Stimulated activated CD8-positive, alpha-beta memory T cell treated with anti-CD3 and anti-CD28 coated beads, Interleukin-12 subunit alpha, Interleukin-12 subunit beta, amount 100 ng/mL, for 24 hours (primary cell): ENCODE measurements at regions not wholly inside any gene's neighbourhood (a gene's known extent, or its start where the extent isn't known, plus 50 kb on each side); places are given as distances from the start of the nearest gene placed in this dataset.

Experiments used
- DNase-seq: peaks from one replicate; pipeline ENCODE4 v3.0.0-alpha.2; 2020; ENCODE audit errors: extremely low read depth

DNA sequence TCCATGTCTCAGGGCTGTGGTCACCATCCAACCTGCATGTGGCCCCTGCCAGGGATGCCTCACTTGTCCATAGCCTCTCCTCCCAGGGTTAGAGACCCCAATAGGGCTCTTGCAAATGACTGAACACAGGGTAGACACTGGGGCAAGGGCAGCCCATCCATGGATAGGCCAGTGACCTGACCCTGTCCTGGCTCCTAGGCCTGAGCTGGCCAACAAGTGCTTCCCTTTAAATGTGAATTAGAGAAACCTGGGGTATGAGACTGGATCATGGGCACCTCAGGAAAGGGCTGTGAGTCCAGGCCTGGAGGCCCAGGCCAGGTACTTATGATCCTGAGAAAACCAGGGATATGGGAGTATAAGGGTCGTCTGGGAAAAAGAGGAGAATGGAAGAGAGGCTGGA, 64.5 kb downstream of the COPS8 start:
- DNase-seq = no peak

DNA sequence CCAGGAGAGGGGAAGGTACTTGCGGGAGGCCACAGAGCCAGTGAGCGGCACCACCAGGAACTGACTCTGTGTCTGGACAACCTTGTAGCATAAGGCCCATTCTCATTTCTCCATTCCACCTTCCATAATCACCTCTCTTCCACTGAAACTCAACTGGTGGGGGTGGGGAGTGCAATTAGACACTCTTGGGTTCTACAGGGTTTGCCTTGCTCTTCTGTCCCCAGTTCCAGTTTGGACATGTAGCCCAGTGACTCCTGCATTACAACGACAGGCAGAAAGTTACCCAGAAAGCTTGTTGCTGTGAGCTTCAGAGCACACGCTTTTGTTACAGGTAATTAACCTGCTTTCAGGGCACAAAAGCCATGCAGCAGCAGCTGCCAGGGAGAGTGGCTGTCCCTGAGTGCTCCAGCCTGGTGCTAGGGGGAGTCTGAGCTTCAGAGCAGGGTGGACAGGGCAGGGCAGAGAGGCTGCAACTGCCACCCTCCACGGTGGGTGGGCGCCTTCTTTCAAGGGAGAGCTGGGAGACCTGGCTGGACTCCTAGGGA, 65.2 kb downstream of the COPS8 start:
- DNase-seq = no peak

DNA sequence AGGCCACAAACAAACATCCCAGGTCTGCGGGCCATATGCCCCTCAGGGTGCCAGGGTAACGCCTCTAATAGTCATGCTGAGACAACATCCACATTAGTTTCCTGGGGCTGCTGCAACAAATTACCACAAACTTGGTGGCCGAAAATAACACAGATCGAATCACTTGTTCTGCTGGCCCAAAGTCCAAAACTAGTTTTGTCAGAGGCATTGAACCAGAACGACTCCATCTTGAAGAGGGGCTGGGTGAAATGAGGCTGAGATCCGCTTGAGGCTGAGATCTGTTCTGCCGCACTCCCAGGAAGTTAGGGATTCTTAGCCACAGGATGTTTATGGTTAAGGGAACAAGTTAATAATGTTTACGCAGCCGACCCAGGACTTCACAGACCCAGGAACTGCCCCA, 66.7 kb downstream of the COPS8 start:
- DNase-seq = no peak

DNA sequence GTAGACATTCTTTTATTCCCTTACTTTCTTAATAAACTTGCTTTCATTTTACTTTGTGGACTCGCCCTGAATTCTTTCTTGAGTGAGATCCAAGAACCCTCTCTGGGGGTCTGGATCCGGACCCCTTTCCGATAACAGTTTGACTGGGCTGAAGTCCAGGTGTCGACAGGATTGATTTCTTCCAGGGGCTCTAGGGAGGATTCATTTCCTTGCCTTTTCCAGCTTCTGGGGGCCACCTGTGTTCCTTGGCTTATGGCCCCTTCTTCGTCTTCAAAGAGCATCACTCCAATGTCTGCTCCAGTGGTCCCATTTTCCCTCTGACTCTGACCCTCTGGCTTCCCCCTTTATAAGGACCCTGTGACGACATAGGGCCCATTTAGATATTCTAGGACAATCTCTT, 67.5 kb downstream of the COPS8 start:
- DNase-seq = no peak

DNA sequence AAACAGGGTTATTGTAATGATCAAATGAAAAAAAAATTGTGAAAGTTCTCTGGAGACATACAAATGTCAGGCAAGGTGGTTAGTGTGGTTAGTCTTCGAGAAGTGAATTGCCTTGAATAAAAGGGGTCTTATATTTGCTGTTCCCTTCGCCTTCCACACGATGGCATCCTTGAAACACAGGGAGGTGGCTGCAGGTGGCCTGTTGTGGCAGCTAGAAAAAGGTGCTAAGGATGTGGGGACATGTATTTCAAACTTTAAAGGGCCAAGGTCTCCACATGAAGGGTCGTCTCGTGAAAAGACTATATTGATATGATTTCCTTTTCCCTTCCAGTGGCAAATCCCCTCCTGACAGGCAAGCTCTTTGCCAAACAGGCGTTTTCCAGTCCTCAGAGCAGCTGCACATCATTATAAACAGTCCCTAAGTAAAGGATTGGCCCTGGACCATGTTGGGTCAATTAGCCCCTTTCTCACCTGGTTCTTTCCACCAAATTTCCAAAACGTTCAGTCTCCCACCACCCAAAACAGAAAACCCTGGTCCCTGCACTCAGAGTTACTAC, 68.5 kb downstream of the COPS8 start:
- DNase-seq = no peak

DNA sequence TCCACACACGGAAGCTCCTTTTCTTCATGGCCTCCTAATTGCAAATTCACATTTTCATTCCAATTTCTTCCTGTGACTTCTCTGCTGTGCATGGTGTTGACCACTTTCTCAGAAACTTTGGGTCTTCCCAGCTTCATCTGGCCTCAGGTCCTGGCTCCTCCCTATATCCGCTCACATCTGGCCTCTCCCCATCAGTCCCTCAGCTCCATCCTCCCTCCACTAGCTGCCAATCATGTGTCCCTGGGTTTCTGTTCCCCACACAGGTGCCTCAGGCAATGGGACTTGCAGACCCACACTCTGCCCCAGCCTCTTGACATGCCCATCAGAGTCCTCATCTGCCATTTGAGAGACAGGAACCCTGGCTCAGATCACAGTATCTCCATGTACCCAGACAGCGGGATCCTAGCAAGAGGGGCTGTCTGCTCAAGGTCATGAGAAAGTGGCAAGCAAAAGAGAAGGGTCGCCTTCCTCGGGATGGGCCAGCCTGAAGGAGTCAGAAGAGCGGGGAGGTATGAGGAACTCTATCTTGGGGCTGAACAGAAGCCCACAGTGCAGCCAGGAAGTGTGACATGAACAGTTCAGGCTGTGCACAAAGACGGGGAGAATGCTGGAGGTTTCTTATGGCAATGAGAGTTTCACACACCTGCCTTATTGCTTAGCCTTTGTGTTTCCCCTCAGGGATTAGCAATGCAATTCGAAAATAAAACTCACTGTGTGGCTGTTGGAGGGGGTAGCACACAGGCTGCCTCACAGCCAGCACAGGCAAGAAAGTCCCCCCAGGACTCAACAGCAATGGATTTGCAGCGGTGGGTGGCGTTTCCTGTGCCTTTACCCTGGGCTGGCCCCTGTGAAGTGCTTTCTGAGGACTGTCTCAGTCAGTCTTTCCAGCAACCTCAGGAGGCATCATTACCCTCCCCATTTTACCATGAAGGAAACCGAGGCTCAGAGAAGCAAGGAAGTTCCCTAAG, 69.5 kb downstream of the COPS8 start:
- DNase-seq = peak; percentile 35

DNA sequence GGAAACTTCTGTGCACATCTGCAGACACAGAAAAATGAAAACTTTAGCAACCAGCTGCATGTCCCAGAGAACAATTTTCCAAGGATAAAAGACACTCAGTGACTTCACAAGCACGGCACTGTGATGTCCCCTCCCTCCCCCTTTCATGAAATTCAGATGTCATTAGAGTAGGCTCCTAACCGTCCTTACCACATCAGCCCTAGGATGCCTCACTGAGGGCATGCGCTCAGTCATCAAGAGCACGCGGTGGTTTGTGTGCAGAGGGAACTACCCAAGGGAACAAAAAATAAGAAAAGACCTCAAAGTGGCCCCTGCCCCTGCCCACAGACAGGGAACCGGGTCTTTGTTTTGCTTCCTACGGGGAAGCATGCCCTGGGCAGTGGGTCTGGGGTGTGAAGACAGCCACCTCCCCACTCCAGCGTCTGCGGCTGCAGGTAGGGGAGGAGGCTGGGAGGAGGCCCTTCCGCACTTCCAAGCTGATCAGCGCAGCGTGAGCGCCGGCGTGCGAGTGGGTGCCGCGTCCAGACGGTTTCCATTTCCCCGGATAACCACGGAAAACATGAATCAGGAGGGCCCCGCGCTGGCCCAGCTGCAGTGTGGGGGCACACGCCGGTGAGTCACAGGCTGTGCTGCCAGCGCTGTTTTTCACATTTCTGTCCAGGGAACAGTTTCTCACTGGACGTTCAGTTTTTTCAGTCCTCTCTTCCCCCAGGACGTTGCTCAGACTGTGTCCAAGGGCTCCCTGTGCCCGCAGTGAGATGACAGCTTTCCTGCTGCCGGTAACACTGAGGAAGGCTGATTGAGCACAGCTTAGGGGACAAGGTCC, 70.6 kb downstream of the COPS8 start:
- DNase-seq = peak; percentile 32

DNA sequence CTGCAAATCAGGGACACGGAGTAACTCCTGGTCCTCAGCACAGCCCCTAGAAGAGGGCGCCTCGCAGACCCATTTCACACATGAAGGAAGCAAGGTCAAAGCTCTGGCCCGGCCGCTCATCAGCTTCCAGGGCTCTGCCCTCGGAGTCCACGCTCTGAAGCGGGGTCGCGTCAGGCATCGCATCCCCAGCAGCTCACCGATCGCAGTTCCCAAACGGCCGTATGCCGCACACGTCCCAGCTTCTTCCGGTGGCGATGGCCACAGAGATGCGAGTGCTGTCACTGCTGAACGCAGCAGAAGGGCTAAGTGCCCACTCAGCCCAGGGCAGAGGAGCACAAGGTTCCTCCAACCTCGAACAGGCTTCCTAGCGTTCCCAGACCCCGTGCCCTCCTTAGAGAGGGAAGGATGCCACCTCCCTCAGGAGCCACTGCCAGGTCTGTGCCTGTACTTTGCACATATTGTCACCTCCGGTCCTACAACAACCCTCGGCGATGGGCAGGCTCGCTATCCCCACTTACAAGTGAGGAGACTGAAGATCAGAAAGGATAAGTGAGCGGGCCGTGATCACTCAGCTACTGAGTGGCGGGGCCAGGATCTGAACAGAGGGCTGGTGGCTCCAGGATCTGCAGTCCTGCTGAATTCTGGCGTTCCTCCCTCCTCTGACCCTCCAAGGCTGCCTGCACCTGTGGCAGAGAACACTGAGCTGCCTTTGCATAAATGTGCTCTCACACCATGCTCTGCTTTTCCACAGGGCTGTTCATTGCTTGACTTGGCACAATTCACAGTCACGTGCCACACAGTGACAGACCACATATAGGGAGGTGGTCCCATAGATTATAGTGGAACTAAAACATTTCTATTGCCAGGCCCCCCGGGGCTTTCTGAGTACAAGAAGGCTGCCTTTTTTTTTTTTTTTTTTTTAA, 71.4 kb downstream of the COPS8 start:
- no peak for DNase-seq

DNA sequence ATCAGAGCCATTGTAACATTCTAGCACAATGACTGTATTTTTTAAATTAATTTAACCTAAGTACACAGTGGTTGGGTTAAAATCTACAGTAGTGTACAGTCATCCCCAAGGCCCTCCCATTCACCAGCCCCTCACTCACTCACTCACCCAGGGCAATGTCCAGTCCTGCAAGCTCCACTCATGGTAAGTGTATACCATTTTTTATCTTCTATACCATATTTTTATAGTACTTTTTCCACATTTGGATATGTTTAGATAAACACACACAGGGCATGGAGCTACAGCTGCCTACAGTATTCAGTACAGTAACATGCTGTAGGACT, 72.1 kb downstream of the COPS8 start:
- no peak for DNase-seq

DNA sequence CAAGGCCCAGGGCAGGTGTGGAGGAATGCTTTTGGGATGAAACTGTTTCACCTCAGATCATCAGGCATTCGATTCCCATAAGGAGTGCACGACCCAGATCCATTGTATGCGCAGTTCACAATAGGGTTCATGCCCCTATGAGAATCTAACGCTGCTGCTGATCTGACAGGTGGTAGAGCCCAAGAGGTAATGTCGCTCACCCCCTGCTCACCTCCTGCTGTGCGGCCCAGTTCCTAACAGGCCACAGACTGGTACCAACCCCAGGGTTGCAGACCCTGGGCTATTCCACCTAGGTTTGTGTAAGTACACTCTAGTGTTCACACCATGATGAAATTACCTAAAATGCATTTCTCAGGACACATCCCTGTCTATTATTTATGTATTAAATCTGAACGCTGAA, 72.5 kb downstream of the COPS8 start:
- no peak for DNase-seq

DNA sequence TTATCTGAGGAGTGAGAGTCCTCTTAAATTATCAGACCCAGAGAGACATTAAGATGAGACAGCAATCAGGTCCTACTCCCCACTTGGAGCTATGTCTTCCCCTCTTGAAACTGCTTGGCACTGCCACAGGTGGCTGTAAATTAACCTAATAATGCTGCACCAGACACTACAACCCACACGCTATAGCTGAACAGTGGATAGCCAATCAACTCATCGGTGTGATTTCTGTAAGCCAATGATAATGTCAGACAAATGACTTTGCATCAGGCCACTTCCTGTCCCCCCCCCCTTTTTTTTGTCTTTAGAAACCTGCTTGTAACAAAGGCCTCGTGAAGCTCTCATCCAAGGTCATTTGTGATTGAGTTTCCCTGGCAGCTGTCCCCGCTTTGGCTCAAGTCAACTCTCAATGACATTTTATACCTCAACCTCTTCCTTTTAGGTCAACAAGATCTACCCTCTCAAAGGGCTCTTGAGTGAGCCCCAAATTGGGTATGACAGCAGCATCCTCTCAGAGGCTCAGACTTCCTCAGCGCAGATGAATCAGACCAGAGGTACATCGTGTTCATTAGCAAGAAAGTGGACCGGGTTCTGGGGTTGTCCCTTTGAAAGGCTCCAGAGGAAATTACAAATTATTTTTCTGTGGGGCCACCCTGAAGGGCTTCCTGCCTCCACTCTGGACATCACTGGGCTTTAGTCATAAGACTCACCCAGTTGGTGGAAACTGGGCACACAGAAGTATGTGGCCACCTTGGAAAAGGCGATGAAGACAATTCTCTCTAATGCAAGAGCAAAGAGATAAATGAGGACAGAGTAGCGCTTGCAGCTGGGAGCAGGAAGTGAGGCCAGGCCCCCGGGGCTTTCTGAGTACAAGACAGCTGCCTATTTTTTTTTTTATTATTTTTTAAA, 73.6 kb downstream of the COPS8 start:
- DNase-seq = no peak

DNA sequence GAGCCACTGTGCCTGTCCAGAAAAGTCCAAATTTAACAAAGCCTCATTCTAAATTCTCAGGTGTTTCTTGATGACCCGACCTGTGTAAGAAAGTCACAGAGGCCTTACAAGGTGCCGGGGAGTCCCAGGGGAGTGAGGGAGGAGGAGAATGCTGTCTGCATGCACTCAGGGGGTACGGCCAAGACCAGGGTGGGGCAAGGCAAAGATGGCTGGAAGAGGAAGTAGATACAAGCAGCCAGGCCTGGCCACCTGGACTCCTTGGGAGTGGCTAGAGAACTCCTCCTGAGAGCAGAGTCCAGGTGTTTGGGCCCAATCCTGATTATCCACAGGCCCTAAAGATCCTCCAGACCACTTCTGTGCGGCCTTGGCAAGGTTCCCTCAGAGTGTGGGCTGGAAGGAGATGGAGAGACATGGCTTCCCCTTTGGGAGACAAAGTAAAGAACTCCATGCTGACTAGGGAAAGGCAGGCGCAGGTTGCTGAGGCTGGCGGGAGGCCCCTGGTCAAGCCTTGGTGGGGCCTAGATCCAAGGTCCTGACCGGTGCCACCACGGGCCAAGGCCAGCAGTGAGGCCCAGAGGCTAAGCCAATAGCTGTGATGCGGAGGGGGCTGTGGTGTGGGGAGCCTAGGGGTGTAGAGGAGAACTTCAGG, 74.7 kb downstream of the COPS8 start:
- no peak for DNase-seq

DNA sequence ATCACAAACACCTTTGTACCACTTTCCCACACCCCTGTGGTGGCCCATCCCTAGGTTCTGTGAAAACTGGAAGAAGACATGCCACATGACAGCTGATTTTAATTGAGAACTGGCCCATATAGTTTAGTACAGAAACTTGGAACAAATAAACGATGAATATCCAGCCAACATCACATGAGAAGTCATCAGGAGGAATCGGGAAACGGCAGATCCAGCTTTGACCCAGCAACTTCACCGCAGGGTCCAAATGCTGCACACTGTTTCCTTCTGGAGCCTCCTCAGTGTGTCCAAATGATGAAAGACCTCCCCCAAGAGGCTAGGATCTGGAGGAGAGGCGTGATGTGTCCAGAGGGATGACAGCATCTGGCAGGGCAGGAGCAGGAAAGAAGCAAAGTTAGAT, 75.5 kb downstream of the COPS8 start:
- DNase-seq = no peak

DNA sequence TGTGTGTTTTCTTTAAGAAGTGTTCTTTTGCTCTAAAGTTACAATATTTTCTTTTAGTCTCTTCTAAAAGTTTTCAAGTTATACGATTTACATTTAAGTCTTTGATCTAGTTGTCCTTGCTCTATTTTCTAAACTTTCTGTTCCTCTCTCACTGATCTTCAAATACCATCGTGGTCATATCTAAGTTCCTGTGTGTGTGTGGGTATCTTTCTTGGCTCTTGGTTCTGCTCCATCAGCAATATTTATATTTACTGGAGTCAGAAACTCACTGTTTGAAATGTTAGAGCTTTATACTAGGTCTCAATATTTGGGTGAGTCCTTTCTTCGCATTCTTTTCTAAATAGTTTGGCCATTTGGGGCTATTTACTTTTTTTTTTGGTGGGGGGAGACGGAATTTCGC, 77.3 kb downstream of the COPS8 start:
- no peak for DNase-seq

DNA sequence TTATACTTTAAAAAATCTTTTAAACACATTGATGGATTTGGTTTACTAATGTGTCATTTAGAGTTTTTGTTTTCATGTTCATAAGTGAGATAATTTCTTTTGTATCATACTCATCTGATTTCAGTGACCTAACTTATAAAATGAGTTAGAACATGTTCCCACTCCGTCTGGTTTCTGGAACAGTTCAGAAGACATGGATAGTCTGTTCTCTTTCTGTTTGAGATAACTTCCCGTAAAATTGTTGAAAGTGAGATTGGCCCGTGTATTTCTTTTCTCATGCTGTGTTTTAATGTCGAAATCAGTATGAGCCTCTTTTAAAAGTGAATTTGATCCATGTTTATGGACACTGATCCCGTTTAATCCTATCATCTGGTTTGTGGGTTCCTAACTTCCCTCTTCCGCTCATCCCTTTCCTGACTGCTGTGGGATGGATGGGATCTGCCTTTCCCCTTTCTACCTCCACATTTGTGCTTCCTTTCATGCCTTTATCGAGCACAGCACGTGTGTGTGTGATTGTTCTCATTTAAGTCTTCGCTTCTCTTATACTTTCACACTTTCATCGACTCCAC, 78.9 kb downstream of the COPS8 start:
- DNase-seq = no peak

DNA sequence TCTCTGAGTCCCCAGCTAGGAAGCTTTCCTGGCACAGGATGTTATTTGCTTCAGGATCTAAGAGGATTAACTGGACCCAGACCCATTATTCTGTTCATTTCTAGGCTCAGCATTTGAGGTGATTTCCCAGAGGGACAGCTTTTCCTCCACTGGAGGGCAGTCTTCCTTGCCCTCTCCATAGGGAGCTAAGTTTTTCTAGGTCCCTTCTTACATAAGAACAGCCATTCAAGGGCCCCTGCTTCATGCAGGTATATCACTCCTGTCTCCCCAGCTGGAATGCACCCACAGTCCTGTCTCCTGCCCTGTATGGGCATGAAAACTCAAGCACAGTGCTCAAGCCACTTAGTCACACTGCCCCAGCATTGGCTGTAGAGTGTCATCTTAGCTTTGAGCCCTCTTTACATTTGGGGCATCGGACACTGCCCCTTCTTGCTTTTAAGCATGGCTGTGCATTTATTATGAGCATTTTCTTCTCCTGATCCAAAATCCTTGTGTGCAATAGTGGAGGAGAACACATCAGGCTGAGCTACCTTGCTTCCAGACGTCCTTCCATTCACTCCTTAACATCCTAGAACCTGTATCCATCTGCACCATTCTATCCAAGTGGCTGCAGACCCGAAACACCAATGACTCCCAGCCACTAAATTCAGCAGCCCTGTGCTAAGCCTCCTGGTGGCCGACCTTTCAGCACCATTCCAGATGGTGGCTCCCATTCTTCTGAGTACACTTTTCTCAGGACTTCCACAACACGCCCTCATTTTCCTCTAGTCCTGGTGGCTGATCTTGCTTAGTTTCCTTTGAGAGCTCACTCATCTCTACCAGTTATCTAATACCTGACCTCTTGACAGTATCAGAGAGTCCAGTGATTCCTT, 80.0 kb downstream of the COPS8 start:
- DNase-seq = no peak

DNA sequence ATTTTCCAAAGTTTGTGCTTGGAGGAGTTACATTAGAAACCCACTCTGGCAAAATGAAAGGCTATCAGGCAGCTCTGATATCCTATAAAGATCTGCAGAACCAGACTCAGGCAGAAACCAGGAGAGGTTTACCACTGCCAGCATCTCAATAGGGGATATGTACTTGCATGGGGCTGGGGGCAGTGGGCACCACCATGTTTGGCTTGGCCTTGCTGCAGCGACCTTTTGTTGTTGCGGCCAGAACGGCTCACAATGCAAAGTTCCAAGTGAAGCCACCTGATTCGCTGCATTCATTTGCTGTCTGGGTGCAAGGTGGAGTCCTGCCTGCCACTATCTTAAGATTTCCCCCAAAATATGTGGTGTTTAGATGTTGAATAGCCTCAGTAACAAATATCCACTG, 81.3 kb downstream of the COPS8 start:
- no peak for DNase-seq

DNA sequence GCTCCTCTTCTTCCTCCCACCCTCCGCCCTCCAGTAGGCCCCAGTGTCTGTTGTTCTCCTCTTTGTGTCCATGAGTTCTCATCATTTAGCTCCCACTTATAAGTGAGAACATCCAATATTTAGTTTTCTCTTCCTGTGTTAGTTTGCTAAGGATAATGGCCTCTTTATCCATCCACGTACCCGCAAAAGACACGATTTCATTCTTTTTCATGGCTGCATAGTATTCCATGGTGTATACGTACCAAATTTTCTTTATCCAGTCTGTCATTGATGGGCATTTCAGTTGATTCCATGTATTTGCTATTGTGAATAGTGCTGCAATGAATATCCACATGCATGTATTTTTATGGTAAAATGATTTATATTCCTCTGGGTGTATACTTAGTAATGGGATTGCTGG, 82.2 kb downstream of the COPS8 start:
- no peak for DNase-seq
